Activated naive CD8-positive, alpha-beta T cell (primary cell): ENCODE measurements at regions not wholly inside any gene's neighbourhood (a gene's known extent, or its start where the extent isn't known, plus 50 kb on each side); places are given as distances from the start of the nearest gene placed in this dataset.

Experiments
- H3K27ac Mint-ChIP-seq: one replicate; pipeline ENCODE4 v1.8.0; 2021; ENCODE audit warnings: mixed read lengths
- H3K27me3 Mint-ChIP-seq: one replicate; pipeline ENCODE4 v1.8.0; 2021; ENCODE audit warnings: mixed read lengths
- H3K36me3 Mint-ChIP-seq: one replicate; pipeline ENCODE4 v1.8.0; 2021; ENCODE audit warnings: mixed read lengths
- H3K4me1 Mint-ChIP-seq: one replicate; pipeline ENCODE4 v1.8.0; 2021; ENCODE audit warnings: low read depth, mixed read lengths
- H3K4me3 Mint-ChIP-seq: one replicate; pipeline ENCODE4 v1.8.0; 2021; ENCODE audit warnings: mild to moderate bottlenecking, mixed read lengths
- H3K9me3 Mint-ChIP-seq: one replicate; pipeline ENCODE4 v1.8.0; 2021; ENCODE audit warnings: low read depth, mixed read lengths

DNA sequence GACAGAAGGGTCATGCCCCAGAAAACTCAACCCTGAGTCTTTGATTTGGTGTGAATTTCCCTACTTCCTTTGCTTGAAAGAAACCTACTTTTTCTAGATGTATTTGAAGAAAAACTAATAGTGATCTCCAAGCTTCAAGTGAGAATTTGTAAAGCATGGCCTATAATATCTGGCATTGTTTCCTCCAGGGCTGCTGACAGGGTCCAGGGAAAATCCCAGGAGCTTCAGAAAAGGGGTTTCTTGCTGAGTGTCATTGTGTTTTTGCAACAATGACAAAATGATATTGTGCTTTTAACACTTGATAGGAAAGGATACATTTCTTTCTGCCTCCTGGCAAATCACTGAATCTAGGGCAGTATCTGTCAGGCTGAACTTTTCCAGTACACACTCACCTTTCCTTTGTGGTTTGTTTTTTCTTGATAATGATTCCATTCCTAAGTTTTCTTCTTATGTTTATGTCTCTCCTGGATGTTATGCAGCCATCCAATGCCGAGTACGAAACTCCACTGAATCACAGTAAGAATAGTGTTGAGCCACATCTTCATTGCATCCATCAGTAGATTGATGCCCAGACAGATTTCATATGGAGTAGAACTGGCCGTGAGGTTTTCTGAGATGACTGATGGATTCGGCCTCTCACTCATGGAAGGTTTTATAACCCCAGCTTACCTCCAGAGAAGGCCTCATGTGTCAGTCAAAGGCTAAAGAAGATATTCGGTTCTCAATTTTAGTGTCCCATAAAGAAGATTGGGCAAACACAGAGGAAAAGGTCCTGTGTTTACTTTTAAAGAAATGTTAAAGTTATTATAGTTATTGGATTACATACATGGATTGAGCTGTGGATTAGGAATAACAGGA lies 76.9 kb upstream of the STEAP1B start:
- H3K4me3 Mint-ChIP-seq, result no peak overlapping the region
- H3K36me3 Mint-ChIP-seq, result no peaks in the 10 kb centered on the region
- no peaks in the 10 kb centered on the region for H3K9me3 Mint-ChIP-seq
- no peaks in the 10 kb centered on the region for H3K4me1 Mint-ChIP-seq
- H3K27me3 Mint-ChIP-seq, result peaks cover 7% of the 10 kb centered on the region
- no peak overlapping the region for H3K27ac Mint-ChIP-seq

DNA sequence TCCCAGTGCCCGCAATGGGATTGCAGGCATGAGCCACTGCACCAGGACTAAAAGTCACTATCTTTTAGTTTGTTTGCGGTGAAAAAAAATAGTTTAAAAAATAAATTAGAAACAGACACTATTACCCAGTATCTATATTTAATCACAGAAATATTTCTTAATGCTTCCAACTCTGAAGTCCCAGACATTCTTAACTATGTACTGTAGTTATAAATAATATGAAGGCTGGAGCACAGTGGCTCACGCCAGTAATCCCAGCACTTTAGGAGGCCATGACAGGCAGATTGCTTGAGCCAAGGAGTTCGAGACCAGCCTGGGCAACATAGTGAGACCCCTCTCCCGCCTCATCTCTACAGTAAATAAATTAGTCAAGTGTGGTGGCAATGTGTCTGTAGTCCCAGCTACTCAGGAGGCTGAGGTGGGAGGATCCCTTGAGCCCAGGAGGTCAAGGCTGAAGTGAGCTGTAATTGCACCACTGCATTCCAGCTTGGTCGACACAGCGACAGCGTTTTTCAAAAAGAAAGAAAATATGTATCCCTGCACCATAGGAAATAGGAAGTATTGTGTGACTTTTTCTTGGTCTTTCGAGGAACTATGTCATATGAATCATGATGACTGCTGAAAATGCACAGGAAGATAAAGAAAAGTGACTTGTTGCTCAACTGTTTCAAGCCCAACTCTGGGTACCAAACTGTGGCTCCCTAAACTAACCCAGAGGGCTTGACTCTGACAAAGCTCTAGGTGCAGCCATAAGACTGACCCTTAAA lies 74.9 kb upstream of the STEAP1B start:
- Mint-ChIP-seq H3K36me3 (no peaks in the 10 kb centered on the region), H3K4me1 (peaks cover 2% of the 10 kb centered on the region), H3K27ac (no peak overlapping the region), H3K9me3 (no peaks in the 10 kb centered on the region), H3K27me3 (peaks cover 11% of the 10 kb centered on the region), H3K4me3 (no peak overlapping the region)

DNA sequence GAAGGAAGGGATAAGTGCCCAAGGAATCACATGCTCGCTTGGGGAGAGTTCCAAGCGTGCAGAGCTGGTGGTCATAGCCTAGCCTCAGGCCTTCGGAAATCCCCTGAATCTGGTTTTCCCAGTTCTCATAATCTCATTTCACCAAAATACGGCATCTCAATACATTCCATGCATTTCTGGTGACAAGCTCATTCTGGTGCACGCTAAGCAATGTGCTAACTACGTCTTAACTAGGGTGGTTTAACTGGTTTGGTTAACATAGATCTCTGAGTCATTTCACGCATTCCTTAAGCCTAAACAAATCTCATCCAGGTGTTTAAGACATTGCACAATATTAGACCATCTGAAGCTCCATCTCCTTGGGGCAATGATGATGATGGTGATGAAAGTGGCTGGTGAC lies 72.9 kb upstream of the STEAP1B start:
- no peak overlapping the region for H3K4me3 Mint-ChIP-seq
- peaks cover 4% of the 10 kb centered on the region for H3K4me1 Mint-ChIP-seq
- H3K27me3 Mint-ChIP-seq, result peaks cover 23% of the 10 kb centered on the region
- H3K27ac Mint-ChIP-seq, result no peak overlapping the region
- H3K36me3 Mint-ChIP-seq, result no peaks in the 10 kb centered on the region
- no peaks in the 10 kb centered on the region for H3K9me3 Mint-ChIP-seq

- Mint-ChIP-seq H3K27ac (no peak overlapping the region), H3K4me3 (no peak overlapping the region), H3K9me3 (no peaks in the 10 kb centered on the region), H3K4me1 (peaks cover 4% of the 10 kb centered on the region), H3K27me3 (peaks cover 24% of the 10 kb centered on the region), H3K36me3 (no peaks in the 10 kb centered on the region)
These were observed 72.3 kb upstream of the STEAP1B start for GRCh38 chr7:22572292-22572691.

DNA sequence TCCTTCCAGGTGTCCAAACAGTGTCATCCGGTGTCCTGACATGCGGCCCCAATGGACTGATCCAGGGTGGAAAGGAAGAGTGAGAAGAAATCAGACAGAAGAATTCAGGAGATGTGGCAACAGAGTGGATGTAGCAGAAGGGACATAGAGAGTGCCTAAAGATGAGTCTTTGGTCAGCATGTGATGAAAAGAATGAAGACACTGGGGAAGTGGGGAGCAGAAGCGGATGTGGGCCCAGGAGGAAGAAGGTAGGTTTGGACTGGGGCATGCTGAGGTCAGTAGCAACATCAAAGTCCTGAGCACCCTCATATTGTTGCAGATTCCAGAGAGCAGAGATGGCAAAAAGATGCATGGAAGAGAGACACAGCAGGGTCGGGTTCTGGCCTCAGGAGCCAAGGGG lies 71.8 kb upstream of the STEAP1B start:
- Mint-ChIP-seq H3K27me3 (peaks cover 26% of the 10 kb centered on the region), H3K4me1 (peaks cover 4% of the 10 kb centered on the region), H3K9me3 (no peaks in the 10 kb centered on the region), H3K27ac (no peak overlapping the region), H3K4me3 (no peak overlapping the region), H3K36me3 (no peaks in the 10 kb centered on the region)

GRCh38 chr7:22569586-22570321 lies 69.8 kb upstream of the STEAP1B start:
- Mint-ChIP-seq H3K27me3 (peaks cover 32% of the 10 kb centered on the region), H3K9me3 (no peaks in the 10 kb centered on the region), H3K4me1 (peaks cover 20% of the 10 kb centered on the region), H3K4me3 (no peak overlapping the region), H3K36me3 (no peaks in the 10 kb centered on the region), H3K27ac (no peak overlapping the region)

DNA sequence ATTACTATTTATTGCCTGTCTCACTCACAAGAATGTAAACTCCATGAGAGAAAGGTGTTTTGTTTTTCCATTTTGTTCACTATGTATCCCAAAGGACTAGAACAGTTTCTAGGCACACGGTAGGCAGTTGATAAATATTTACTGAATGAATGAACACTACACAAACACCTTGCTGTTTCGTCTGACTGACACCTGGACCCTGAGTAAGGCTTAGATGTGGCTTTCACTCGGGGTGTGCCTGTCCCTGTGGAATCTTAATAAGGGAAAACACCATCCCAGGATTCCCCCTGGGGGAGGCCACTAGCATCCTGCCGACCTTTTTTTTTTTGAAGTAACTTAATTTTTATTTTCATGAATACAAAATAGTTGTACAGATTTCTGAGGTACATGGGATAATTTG lies 66.6 kb upstream of the STEAP1B start:
- Mint-ChIP-seq H3K36me3 (no peaks in the 10 kb centered on the region), H3K4me3 (no peak overlapping the region), H3K27ac (no peak overlapping the region), H3K4me1 (peaks cover 45% of the 10 kb centered on the region), H3K9me3 (no peaks in the 10 kb centered on the region), H3K27me3 (peaks cover 37% of the 10 kb centered on the region)

- Mint-ChIP-seq H3K4me3 (no peak overlapping the region), H3K27me3 (peaks cover 36% of the 10 kb centered on the region), H3K27ac (no peak overlapping the region), H3K36me3 (no peaks in the 10 kb centered on the region), H3K4me1 (peaks cover 45% of the 10 kb centered on the region), H3K9me3 (no peaks in the 10 kb centered on the region)
These were observed 66.2 kb upstream of the STEAP1B start for GRCh38 chr7:22566176-22566575.

GRCh38 chr7:22565315-22565811 lies 65.4 kb upstream of the STEAP1B start:
- no peaks in the 10 kb centered on the region for H3K36me3 Mint-ChIP-seq
- peak overlapping the region; percentile 15 for H3K4me3 Mint-ChIP-seq
- peaks cover 45% of the 10 kb centered on the region for H3K4me1 Mint-ChIP-seq
- no peaks in the 10 kb centered on the region for H3K9me3 Mint-ChIP-seq
- H3K27ac Mint-ChIP-seq, result no peak overlapping the region
- H3K27me3 Mint-ChIP-seq, result peaks cover 36% of the 10 kb centered on the region

- Mint-ChIP-seq H3K27ac (no peak overlapping the region), H3K4me1 (peaks cover 41% of the 10 kb centered on the region), H3K36me3 (no peaks in the 10 kb centered on the region), H3K27me3 (peaks cover 33% of the 10 kb centered on the region), H3K9me3 (no peaks in the 10 kb centered on the region), H3K4me3 (peak overlapping the region; percentile 7)
These were observed 64.6 kb upstream of the STEAP1B start for GRCh38 chr7:22564511-22565045.

DNA sequence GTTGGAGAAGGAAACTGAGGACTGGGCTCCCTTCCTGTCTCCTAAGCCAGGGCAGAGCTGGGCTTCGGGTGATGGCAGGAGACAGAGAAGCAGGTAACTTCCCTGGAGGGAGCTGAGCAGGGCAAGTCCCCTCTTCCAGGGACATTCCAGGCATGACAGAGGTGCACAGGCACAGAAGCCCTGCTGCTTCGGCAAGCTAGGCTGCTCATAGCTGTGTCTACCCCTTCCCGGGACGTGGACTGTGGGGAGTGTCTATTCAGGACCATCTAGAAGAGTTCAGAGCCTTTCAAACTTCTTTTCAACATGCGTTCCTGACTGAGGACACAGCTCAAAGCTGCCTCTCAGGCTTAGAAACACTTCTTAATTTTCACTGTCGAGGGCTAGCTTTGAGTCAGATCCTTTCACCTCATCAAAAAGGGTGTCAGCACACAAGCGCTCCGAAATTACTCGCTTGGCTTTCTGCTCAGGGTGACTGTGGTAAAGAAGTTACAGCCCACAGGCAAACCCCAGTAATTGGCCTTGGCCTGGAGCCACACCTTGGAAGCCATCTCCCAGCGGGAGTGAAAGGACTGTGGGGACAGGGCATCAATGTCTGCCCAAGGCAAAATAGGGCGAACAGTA lies 63.7 kb upstream of the STEAP1B start:
- H3K4me1 Mint-ChIP-seq, result peaks cover 41% of the 10 kb centered on the region
- no peaks in the 10 kb centered on the region for H3K9me3 Mint-ChIP-seq
- H3K27ac Mint-ChIP-seq, result no peak overlapping the region
- H3K36me3 Mint-ChIP-seq, result no peaks in the 10 kb centered on the region
- H3K4me3 Mint-ChIP-seq, result peak overlapping the region; percentile 5
- peaks cover 31% of the 10 kb centered on the region for H3K27me3 Mint-ChIP-seq

DNA sequence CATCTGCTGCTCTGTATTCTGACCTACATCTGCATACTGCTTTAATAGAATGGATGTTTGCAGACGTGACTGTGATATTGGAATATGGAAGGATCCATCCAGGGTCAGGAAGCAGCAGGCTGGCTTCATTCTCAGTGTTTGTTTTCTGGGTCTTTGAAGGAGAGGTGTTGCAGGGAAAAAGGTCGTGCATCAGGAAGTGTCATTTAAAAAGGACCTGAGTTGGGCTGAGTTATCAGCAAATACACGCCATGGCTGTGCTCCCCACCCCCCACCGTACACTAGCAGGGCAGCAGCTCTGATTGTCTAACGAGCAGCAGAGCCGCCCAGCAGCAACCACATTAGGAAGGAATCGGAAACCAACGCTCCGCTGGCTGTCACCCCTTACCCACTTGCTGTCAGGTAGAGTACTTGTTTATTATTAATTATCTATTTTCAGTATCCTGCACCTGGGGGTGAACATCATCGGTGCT lies 63.1 kb upstream of the STEAP1B start:
- no peaks in the 10 kb centered on the region for H3K36me3 Mint-ChIP-seq
- H3K4me3 Mint-ChIP-seq, result peak overlapping the region; percentile 66
- H3K27me3 Mint-ChIP-seq, result peaks cover 25% of the 10 kb centered on the region
- H3K27ac Mint-ChIP-seq, result no peak overlapping the region
- H3K9me3 Mint-ChIP-seq, result no peaks in the 10 kb centered on the region
- H3K4me1 Mint-ChIP-seq, result peaks cover 41% of the 10 kb centered on the region

GRCh38 chr7:22561895-22562593 lies 62.1 kb upstream of the STEAP1B start:
- H3K36me3 Mint-ChIP-seq, result no peaks in the 10 kb centered on the region
- no peak overlapping the region for H3K4me3 Mint-ChIP-seq
- peaks cover 18% of the 10 kb centered on the region for H3K27me3 Mint-ChIP-seq
- peaks cover 41% of the 10 kb centered on the region for H3K4me1 Mint-ChIP-seq
- no peaks in the 10 kb centered on the region for H3K9me3 Mint-ChIP-seq
- no peak overlapping the region for H3K27ac Mint-ChIP-seq
